RWPE2 (cell line): ENCODE measurements at regions not wholly inside any gene's neighbourhood (a gene's known extent, or its start where the extent isn't known, plus 50 kb on each side); places are given as distances from the start of the nearest gene placed in this dataset.

Experiments used
- ATAC-seq: fragments of 200-7000 bp; cut with Tn5 transposase; 3 replicates; pipeline ENCODE4 v1.9.1; 2021; ENCODE audit warnings: low read depth
- DNase-seq: peaks from one replicate; pipeline ENCODE4 v3.0.0-alpha.2; 2020; ENCODE audit warnings: low spot score
- H3K27ac ChIP-seq: fragments of 450-650 bp; 2 replicates; pipeline ENCODE4 v1.5.1; 2017; ENCODE audit warnings: mild to moderate bottlenecking; ENCODE audit not compliant: poor library complexity, severe bottlenecking
- H3K27me3 ChIP-seq: fragments of 250-450 bp; sonication (Bioruptor Pico); 2 replicates; pipeline ENCODE4 v1.5.1; 2021; ENCODE audit warnings: mild to moderate bottlenecking, moderate library complexity; ENCODE audit not compliant: insufficient read depth, poor library complexity, severe bottlenecking
- H3K36me3 ChIP-seq: fragments of 250-450 bp; sonication (Bioruptor Pico); 2 replicates; pipeline ENCODE4 v1.5.1; 2020; ENCODE audit warnings: low read depth, mild to moderate bottlenecking, moderate library complexity
- H3K4me1 ChIP-seq: fragments of 250-450 bp; sonication (Bioruptor Pico); 2 replicates; pipeline ENCODE4 v1.5.1; 2021; ENCODE audit warnings: mild to moderate bottlenecking, moderate library complexity; ENCODE audit not compliant: insufficient read depth, poor library complexity, severe bottlenecking
- H3K4me3 ChIP-seq: fragments of 250-450 bp; sonication (Bioruptor Pico); 2 replicates; pipeline ENCODE4 v1.5.1; 2021; ENCODE audit warnings: mild to moderate bottlenecking, moderate library complexity; ENCODE audit not compliant: severe bottlenecking
- H3K9me3 ChIP-seq: fragments of 250-450 bp; sonication (Bioruptor Pico); 2 replicates; pipeline ENCODE4 v1.5.1; 2021; ENCODE audit warnings: mild to moderate bottlenecking, moderate library complexity; ENCODE audit not compliant: severe bottlenecking
- CTCF ChIP-seq: fragments of 450-650 bp; IDR thresholded peaks from one replicate; pipeline ENCODE4 v1.5.1; 2017; ENCODE audit warnings: mild to moderate bottlenecking, moderate library complexity; ENCODE audit not compliant: poor library complexity, severe bottlenecking

GRCh38 chr18:24740829-24741228 is 280.4 kb downstream of the HRH4 start:
- no peak for ATAC-seq
- Histone ChIP-seq H3K4me3 (no peak overlapping the region), H3K9me3 (no peaks in the 10 kb centered on the region), H3K27ac (no peak overlapping the region), H3K4me1 (no peaks in the 10 kb centered on the region), H3K36me3 (no peaks in the 10 kb centered on the region), H3K27me3 (no peaks in the 10 kb centered on the region)
- no peak for TF ChIP-seq CTCF
- no peak for DNase-seq

- H3K9me3 ChIP-seq, result no peaks in the 10 kb centered on the region
- ATAC-seq, result no peak
- no peak overlapping the region for H3K4me3 ChIP-seq
- no peak for TF ChIP-seq CTCF
- H3K4me1 ChIP-seq, result no peaks in the 10 kb centered on the region
- no peak for DNase-seq
- H3K27ac ChIP-seq, result no peak overlapping the region
- no peaks in the 10 kb centered on the region for H3K27me3 ChIP-seq
- H3K36me3 ChIP-seq, result no peaks in the 10 kb centered on the region
Observed at GRCh38 chr18:24741321-24741720, 280.9 kb downstream of the HRH4 start.

- Histone ChIP-seq H3K36me3 (no peaks in the 10 kb centered on the region), H3K9me3 (no peaks in the 10 kb centered on the region), H3K27me3 (no peaks in the 10 kb centered on the region), H3K4me3 (no peak overlapping the region), H3K27ac (no peak overlapping the region), H3K4me1 (no peaks in the 10 kb centered on the region)
- no peak for TF ChIP-seq CTCF
- DNase-seq, result no peak
- ATAC-seq, result 0 out of 3 replicates have a peak, but pooled peaks have one; percentile 17
Observed at GRCh38 chr18:24741965-24742724, 281.7 kb downstream of the HRH4 start.

- Histone ChIP-seq H3K36me3 (no peaks in the 10 kb centered on the region), H3K4me1 (no peaks in the 10 kb centered on the region), H3K9me3 (no peaks in the 10 kb centered on the region), H3K27me3 (no peaks in the 10 kb centered on the region), H3K27ac (no peak overlapping the region), H3K4me3 (no peak overlapping the region)
- DNase-seq (no peak), ATAC-seq (no peak)
- no peak for TF ChIP-seq CTCF
Observed at GRCh38 chr18:24754583-24755253, 294.3 kb downstream of the HRH4 start.

GRCh38 chr18:24756385-24756784 is 295.9 kb downstream of the HRH4 start:
- H3K27ac ChIP-seq, result no peak overlapping the region
- H3K36me3 ChIP-seq, result no peaks in the 10 kb centered on the region
- H3K27me3 ChIP-seq, result no peaks in the 10 kb centered on the region
- no peak for ATAC-seq
- TF ChIP-seq CTCF, result no peak
- H3K4me3 ChIP-seq, result no peak overlapping the region
- no peaks in the 10 kb centered on the region for H3K9me3 ChIP-seq
- no peak for DNase-seq
- no peaks in the 10 kb centered on the region for H3K4me1 ChIP-seq
